Cardiac fibroblast (primary cell): ENCODE measurements at regions not wholly inside any gene's neighbourhood (a gene's known extent, or its start where the extent isn't known, plus 50 kb on each side); places are given as distances from the start of the nearest gene placed in this dataset.

ENCODE experiments used
- DNase-seq, 2 donors: peaks; one replicate each; pipeline versions ENCODE4 v3.0.0 to v3.0.0-alpha.2; 2010; ENCODE audit warnings: low read depth in 2 of 2
- H3K4me3 ChIP-seq, 2 donors: replicated peaks in 1 of 2; 1 replicate in 1 of 2; 2 replicates in 1 of 2; pipeline ENCODE4 v1.5.1; 2011; ENCODE audit warnings: low read depth in 2 of 2, low read length in 2 of 2, mild to moderate bottlenecking in 2 of 2, moderate library complexity in 1 of 2
- TF ChIP-seq, protein P1 (sequence below): IDR thresholded peaks from one replicate; pipeline ENCODE4 v1.5.1; 2011; ENCODE audit warnings: low read depth, mild to moderate bottlenecking, low read length, inconsistent platforms

DNA sequence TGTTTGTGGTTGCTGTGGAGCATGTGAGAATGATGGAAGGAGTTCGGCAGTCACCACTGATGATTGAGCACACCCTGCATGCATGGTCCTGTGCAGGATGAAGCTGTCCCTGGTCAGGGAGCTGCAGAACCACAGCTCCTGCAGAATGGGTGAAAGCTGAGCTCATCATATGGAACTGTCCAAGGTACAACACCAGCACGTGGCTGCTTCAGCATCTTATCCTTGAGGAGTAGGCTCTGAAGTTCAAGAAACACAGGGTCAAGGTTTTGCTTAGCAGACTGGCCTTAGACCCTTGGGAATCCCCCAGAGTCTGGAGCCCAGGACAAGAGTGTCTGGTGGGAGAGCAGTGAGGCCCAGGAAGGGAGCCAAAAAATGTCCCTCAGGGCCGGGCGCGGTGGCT lies 182.4 kb upstream of the LARGE1 start:
- no peak overlapping the region for H3K4me3 ChIP-seq
- no peak for DNase-seq
- TF ChIP-seq, protein P1, sequence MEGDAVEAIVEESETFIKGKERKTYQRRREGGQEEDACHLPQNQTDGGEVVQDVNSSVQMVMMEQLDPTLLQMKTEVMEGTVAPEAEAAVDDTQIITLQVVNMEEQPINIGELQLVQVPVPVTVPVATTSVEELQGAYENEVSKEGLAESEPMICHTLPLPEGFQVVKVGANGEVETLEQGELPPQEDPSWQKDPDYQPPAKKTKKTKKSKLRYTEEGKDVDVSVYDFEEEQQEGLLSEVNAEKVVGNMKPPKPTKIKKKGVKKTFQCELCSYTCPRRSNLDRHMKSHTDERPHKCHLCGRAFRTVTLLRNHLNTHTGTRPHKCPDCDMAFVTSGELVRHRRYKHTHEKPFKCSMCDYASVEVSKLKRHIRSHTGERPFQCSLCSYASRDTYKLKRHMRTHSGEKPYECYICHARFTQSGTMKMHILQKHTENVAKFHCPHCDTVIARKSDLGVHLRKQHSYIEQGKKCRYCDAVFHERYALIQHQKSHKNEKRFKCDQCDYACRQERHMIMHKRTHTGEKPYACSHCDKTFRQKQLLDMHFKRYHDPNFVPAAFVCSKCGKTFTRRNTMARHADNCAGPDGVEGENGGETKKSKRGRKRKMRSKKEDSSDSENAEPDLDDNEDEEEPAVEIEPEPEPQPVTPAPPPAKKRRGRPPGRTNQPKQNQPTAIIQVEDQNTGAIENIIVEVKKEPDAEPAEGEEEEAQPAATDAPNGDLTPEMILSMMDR = no peak

DNA sequence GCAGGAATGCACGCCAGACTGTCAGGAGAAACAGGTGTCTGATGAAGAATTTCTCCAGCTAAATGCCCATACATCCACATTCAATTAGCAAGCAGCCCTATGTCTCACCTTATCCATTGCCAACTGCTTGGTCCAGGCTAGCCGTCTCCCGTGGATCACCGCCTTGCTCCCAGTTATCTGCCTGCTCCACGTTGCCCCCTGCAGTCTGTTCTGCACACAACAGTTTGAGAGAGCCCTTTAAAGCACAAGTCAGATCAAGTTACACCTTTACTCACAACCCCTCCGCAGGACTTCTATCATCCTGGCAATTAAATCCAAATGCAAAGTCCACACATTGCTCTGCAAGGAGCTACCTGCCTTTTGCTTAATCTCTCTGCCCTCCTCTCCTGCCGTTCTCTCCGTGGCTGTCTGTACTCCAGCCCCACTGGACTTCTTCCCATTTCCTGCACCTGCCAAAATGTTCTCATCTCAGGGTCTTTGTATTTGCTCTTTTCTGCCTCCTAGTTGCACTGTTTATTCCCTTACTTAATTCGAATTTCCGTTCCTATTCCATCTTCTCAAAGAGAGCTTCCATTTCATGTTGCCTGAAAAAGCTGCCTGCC lies 185.3 kb upstream of the LARGE1 start:
- peak; percentile 1 to 2 for DNase-seq
- TF ChIP-seq, protein P1 = no peak
- H3K4me3 ChIP-seq = no peak overlapping the region

DNA sequence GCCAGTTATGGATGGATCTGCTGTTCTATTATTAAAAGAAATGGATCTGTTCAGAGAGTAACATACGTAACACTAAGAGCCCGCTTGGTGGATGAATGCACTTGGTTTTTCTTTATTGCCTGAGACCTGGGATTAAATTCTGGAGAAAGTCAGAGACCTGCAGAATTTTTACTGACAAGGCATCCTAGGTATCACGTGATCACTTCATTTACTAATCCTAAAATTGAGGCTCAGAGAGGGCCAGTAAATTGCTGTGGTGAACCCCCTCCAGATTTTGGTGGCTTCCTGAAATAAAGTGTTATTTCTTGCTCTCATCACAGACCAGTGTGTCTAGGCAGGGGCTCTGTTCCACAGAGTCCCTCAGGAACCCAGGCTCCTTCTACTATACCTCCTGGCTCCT lies 187.9 kb upstream of the LARGE1 start:
- no peak for DNase-seq
- no peak overlapping the region for H3K4me3 ChIP-seq
- TF ChIP-seq, protein P1 = no peak

DNA sequence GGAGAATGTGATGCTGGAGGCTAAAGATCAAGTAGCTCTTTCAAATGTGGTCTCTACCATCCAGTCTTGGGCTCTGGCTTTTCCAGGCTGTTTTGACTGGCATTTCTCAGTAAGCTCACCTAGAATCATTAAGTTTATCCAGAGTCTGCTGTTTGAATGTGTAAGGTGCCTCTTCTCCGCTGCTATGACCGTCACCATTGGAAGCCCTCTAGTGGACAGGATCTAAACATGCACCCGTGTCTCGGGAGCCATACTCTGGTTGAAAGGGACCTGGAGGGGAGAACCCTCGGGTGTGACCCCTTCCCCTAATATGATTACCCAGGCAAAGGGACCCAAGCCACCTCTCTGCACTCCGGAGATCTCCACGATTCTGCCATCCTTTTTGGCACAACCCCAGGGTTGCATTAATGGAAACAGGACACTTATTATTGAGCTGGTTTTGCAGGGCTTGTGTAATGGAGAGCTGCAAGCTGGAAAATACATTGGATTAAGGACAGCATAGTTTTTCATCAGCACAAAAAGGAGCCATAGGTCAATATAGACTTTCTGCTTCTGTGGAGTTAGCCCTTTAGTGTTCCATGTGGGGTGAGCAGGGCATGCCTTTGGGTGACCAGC lies 191.0 kb upstream of the LARGE1 start:
- no peak overlapping the region for H3K4me3 ChIP-seq
- TF ChIP-seq, protein P1 = peak; percentile 71
- peak; percentile 32 to 40 for DNase-seq

DNA sequence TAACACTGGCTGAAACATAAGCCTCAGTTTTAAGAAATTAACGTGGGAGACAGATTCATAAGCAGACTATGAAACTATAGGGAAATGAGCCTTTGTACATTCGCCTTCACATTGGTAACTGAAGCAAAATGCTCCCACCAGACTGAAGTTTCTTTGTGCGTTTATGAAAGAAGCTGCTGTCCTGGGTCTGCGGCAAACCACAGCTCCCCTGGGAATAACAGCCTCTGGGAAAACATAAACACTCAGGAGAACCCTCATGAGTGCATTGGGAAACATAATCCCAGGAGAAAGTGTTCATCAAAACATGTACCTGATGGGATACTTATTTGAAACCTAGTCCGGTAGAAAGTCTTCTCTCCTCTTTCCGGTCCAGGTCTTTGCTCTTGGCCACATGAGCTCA lies 193.1 kb upstream of the LARGE1 start:
- TF ChIP-seq, protein P1 = no peak
- no peak for DNase-seq
- no peak overlapping the region for H3K4me3 ChIP-seq

DNA sequence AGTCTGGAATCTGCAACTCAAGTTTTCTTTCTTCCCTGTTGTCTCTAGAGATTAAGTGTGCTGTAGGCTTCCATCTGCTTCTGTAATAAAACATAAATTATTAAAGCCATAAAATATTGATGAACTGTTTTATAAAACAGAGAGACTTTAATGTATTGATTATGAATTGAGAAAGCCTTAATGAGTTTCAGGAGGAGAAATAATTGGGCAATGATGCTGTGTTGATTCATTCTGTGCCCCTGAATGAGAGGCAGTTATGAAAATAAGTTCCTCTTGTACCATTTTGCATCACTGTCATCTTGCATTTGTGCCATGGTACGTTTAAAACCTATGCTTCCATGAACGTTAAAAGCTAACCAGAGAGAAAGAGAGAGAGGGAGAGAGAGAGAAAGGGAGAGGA lies 194.1 kb upstream of the LARGE1 start:
- no peak for DNase-seq
- no peak overlapping the region for H3K4me3 ChIP-seq
- TF ChIP-seq, protein P1 = no peak

DNA sequence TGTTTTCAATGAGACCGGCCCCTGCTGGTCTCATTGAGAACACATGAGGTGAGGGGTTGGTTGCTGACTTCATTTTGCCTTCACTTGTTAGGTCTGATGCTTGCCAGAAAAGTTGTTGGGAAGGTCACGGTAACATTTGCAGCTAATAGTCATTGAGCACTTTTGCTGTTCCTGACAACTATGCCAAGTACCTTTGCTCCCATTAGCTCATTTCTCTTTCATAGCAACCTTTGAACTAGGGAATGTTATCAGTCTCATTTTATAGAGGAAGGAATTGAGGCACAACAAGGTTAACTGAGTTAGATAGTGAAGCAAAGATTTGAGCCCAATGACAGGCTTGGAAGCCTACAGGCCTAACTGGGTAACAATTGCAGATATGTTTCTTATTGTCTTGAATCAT lies 195.4 kb upstream of the LARGE1 start:
- DNase-seq = no peak
- TF ChIP-seq, protein P1 = no peak
- H3K4me3 ChIP-seq = no peak overlapping the region
